Esophagus squamous epithelium (tissue), 5 donors: ENCODE measurements at regions not wholly inside any gene's neighbourhood (a gene's known extent, or its start where the extent isn't known, plus 50 kb on each side); places are given as distances from the start of the nearest gene placed in this dataset.

Source experiments
- DNase-seq: peaks from one replicate; lab custom pipeline; 2025; lab: John Stamatoyannopoulos, UW
- H3K27ac ChIP-seq, 4 donors: fragments of 200-600 bp; sonication (generic); one replicate each; pipeline ENCODE4 v1.5.1; 2016 to 2019; ENCODE audit warnings: mild to moderate bottlenecking in 1 of 4
- H3K27me3 ChIP-seq, 4 donors: fragments of 200-600 bp; sonication (generic); 1 replicate in 3 of 4; 2 replicates in 1 of 4; pipeline versions ENCODE4 v1.5.1 to v1.6.0; 2017 to 2021; ENCODE audit warnings: antibody characterized with exemption in 1 of 4
- H3K36me3 ChIP-seq, 3 donors: fragments of 200-600 bp; sonication (generic); one replicate each; pipeline ENCODE4 v1.5.1; 2016 to 2019
- H3K4me1 ChIP-seq, 3 donors: fragments of 200-600 bp; sonication (generic); one replicate each; pipeline ENCODE4 v1.5.1; 2017 to 2019
- H3K4me3 ChIP-seq, 4 donors: fragments of 200-600 bp; sonication (generic); 1 replicate in 3 of 4; 2 replicates in 1 of 4; pipeline ENCODE4 v1.5.1; 2016 to 2019; ENCODE audit warnings: mild to moderate bottlenecking in 2 of 4, moderate library complexity in 1 of 4
- H3K9me3 ChIP-seq, 3 donors: fragments of 200-600 bp; sonication (generic); one replicate each; pipeline ENCODE4 v1.5.1; 2016 to 2019
- POLR2A ChIP-seq, 4 donors: fragments of 450-650 bp; IDR thresholded peaks; one replicate each; pipeline ENCODE4 v1.6.1; 2017; ENCODE audit warnings: antibody characterized with exemption in 4 of 4, mild to moderate bottlenecking in 4 of 4, moderate library complexity in 3 of 4
- WGBS, 2 donors: methylation state at CpG; one replicate each; pipeline ENCODE4 v1.1.5; 2018; 5-methylcytosine and 5-hydroxymethylcytosine counted together
- intact Hi-C: fragments of 100-400 bp; cut with DNase I; formaldehyde crosslinking; loops from one replicate; pipeline ENCODE4 v1.15.0; 2022
- TF ChIP-seq, protein P1 (sequence below), 6 experiments: fragments of 450-650 bp in 4 of 6; fragments of 200-600 bp in 2 of 6; sonication (generic) in 2 of 6; IDR thresholded peaks; one replicate each; pipeline ENCODE4 v1.5.1; 2016 to 2019; ENCODE audit warnings: antibody characterized with exemption in 6 of 6, mild to moderate bottlenecking in 4 of 6, moderate library complexity in 4 of 6
- donor health status: DM: yes; HTN: yes; CAD: no.

DNA sequence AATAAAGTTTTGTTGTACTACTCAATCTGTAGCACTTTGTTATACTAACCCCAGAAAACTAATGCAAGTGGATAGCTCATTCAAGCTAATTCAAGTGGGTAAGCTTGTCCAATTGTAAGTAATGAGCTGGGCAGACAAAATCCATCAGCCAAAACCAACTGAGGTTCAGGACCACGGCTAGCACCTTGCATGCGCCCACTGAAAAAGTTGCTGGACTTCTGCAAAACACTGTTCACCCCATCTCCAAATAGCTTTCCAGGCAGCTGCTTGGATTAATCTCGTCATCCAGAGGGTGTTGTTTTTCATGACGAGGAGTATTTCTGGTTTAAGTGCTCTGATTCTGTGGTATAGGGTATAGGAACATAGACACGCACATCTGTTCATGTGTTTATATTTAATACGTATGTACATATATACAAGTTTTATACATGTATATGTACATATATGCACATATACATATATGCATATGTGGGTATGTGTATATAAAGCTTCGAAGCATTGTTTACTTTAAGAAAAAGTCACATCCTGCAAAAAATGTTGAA lies 307.5 kb downstream of the GALR1 start:
- 45 to 53% methylated on average over 7 of the region's 7 CpGs for WGBS, 2 donors
- Histone ChIP-seq H3K27ac (no peak overlapping the region), H3K9me3 (no peaks in the 10 kb centered on the region), H3K27me3 (no peaks in the 10 kb centered on the region), H3K4me3 (no peak overlapping the region), H3K36me3 (no peaks in the 10 kb centered on the region), H3K4me1 (no peaks in the 10 kb centered on the region)
- TF ChIP-seq, protein P1, sequence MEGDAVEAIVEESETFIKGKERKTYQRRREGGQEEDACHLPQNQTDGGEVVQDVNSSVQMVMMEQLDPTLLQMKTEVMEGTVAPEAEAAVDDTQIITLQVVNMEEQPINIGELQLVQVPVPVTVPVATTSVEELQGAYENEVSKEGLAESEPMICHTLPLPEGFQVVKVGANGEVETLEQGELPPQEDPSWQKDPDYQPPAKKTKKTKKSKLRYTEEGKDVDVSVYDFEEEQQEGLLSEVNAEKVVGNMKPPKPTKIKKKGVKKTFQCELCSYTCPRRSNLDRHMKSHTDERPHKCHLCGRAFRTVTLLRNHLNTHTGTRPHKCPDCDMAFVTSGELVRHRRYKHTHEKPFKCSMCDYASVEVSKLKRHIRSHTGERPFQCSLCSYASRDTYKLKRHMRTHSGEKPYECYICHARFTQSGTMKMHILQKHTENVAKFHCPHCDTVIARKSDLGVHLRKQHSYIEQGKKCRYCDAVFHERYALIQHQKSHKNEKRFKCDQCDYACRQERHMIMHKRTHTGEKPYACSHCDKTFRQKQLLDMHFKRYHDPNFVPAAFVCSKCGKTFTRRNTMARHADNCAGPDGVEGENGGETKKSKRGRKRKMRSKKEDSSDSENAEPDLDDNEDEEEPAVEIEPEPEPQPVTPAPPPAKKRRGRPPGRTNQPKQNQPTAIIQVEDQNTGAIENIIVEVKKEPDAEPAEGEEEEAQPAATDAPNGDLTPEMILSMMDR (IDR thresholded peaks at IDR 0.05), result no peak
- no peak for TF ChIP-seq POLR2A (IDR thresholded peaks at IDR 0.05)
- intact Hi-C loops, result no loop called here
- no peak for DNase-seq

DNA sequence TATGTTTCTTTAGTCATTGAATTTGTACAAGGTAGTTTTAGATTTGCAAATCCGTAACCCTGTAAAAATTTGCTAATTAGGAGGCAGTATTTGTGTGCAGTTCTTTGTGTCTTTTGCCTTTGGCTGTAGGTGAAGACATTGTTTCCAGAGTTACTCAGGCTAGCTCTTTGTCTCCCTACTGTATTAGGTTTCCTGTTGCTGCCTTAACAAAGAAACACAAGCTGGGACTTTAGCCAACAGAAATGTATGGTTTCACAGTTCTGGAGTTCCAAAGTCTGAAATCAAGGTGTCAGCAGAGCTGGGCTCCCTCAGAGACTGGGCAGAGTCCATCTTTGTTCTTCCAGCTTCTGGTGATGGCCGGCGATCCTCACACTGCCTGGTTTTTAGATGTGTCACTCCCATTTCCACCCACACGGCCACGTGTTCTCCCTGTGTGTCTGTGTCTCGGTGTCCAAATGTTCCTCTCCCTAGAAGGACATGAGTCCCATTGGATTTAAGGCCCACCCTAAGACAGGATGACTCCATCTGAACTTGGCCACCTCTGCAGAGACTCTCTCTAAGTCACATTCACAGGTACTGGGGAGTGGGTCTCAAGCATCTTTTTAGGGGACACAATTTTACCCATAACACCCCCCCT lies 309.7 kb downstream of the GALR1 start:
- Histone ChIP-seq H3K9me3 (no peaks in the 10 kb centered on the region), H3K27ac (no peak overlapping the region), H3K4me1 (no peaks in the 10 kb centered on the region), H3K36me3 (no peaks in the 10 kb centered on the region), H3K27me3 (no peaks in the 10 kb centered on the region), H3K4me3 (no peak overlapping the region)
- 58 to 74% methylated on average over 4 to 6 of the region's 6 CpGs for whole genome bisulfite sequencing, 2 donors
- TF ChIP-seq, protein P1 (IDR thresholded peaks at IDR 0.05), result no peak
- TF ChIP-seq POLR2A (IDR thresholded peaks at IDR 0.05), result no peak
- no peak for DNase-seq
- intact Hi-C loops, result no loop called here

DNA sequence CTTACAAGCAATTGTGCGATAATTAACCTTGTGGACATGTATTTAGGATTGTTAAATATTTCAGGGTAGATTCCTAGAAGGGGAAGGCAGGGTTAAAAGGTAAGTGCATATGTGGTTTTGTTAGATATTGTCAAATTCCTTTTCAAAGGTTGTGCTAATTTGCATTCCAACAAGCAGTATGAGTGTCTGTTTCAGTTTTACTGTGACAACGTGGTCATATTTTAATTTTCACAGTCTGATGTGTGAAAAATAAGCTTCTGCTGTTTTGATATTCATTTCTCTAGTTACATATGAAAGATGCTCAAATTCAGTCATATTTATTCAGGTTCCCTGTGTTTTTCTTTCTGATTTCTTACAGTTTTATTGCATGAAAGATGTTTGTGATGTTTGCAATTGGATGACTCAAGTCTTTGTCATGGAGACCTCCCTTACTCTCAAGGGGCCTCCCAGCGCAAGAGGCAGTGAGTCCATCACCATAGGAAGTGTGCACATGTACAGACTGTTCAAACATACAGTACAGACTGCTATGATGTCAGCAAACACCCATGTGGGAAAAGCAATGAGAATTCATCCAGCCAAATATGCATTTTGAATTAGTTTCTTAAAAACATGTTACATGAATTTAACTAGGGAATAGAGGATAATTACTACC lies 310.8 kb downstream of the GALR1 start:
- no peak overlapping the region for H3K4me3 ChIP-seq
- H3K27me3 ChIP-seq, result no peaks in the 10 kb centered on the region
- H3K4me1 ChIP-seq, result no peaks in the 10 kb centered on the region
- TF ChIP-seq POLR2A (IDR thresholded peaks at IDR 0.05), result no peak
- TF ChIP-seq, protein P1 (IDR thresholded peaks at IDR 0.05), result no peak
- H3K9me3 ChIP-seq, result no peaks in the 10 kb centered on the region
- DNase-seq, result no peak
- H3K27ac ChIP-seq, result no peak overlapping the region
- H3K36me3 ChIP-seq, result no peaks in the 10 kb centered on the region
- intact Hi-C loops, result no loop called here
- WGBS, 2 donors, result 51 to 54% methylated on average over 3 of the region's 3 CpGs

DNA sequence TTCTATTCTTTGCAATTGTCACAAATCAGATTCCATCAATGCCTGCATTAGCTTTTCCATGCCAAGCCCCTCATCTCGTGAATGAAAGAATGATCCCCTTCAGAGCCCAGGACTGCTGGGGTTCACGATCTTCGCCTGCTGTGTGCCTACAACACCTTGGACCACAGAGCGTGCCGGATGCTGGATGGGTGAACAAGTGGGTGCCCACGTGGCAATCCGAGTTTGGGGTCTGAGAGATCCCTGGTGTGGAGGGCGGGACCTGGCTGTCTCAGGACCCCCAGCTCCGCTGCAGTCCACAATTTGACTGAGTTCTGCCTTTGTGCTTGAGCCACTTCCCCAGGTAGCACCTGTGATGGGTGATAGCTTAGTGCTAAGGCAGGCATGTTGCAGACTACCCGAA lies 317.0 kb downstream of the GALR1 start:
- H3K36me3 ChIP-seq, result no peaks in the 10 kb centered on the region
- H3K27ac ChIP-seq, result no peak overlapping the region
- 55 to 87% methylated on average over 2 to 3 of the region's 10 CpGs for WGBS, 2 donors
- intact Hi-C loops, result no loop called here
- no peak for TF ChIP-seq POLR2A (IDR thresholded peaks at IDR 0.05)
- TF ChIP-seq, protein P1 (IDR thresholded peaks at IDR 0.05), result no peak
- no peaks in the 10 kb centered on the region for H3K27me3 ChIP-seq
- no peaks in the 10 kb centered on the region for H3K4me1 ChIP-seq
- no peak for DNase-seq
- H3K9me3 ChIP-seq, result no peaks in the 10 kb centered on the region
- no peak overlapping the region for H3K4me3 ChIP-seq

DNA sequence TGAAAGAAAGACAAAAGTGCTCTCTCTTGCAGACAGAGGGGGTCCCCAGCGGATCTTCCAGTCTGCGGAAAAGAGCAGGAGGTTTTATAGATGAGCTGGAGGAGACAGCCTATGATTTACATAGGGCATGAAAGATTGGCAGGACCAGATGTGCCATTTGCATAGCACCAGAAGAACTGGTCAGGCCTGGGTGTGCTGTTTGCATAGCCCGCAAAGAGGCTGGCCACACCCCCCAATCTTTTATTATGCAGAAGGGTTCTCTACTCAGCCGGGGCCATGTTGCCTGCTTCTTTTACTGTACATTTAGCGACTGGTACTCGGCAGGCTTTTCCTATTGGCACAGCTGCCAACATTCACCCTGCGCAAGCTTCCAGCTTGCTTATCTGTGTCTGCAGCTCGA lies 317.6 kb downstream of the GALR1 start:
- no peak for DNase-seq
- WGBS, 2 donors, result 61 to 64% methylated on average over 8 of the region's 8 CpGs
- H3K36me3 ChIP-seq, result no peaks in the 10 kb centered on the region
- no peak overlapping the region for H3K27ac ChIP-seq
- intact Hi-C loops, result no loop called here
- no peak for TF ChIP-seq POLR2A (IDR thresholded peaks at IDR 0.05)
- TF ChIP-seq, protein P1 (IDR thresholded peaks at IDR 0.05), result no peak
- H3K4me3 ChIP-seq, result no peak overlapping the region
- no peaks in the 10 kb centered on the region for H3K9me3 ChIP-seq
- H3K4me1 ChIP-seq, result no peaks in the 10 kb centered on the region
- no peaks in the 10 kb centered on the region for H3K27me3 ChIP-seq
